8988T (cell line): ENCODE measurements at regions not wholly inside any gene's neighbourhood (a gene's known extent, or its start where the extent isn't known, plus 50 kb on each side); places are given as distances from the start of the nearest gene placed in this dataset.
"Not testable (repeated sequence)": the region's sequence is repeated elsewhere in the genome, so short reads cannot be mapped to it uniquely, and the experiment has no call there.

Experiments
- DNase-seq: peaks from one replicate; pipeline ENCODE4 v3.0.0; 2011

GRCh38 chr21:28696844-28697410 lies 295.8 kb downstream of the LTN1 start:
- DNase-seq = no peak

GRCh38 chr21:28693476-28693875 lies 299.2 kb downstream of the LTN1 start:
- DNase-seq = no peak

- DNase-seq = no peak
These were observed 302.5 kb downstream of the LTN1 start for GRCh38 chr21:28690196-28690595.

- no peak for DNase-seq
These were observed 304.3 kb downstream of the LTN1 start for GRCh38 chr21:28688381-28688780.

GRCh38 chr21:28687586-28687985 lies 305.1 kb downstream of the LTN1 start:
- DNase-seq = no peak

GRCh38 chr21:28683982-28684752 lies 308.5 kb downstream of the LTN1 start:
- DNase-seq = no peak

- not testable (repeated sequence) for DNase-seq
These were observed 309.8 kb downstream of the LTN1 start for GRCh38 chr21:28682884-28683283.

GRCh38 chr21:28677096-28677495 lies 315.6 kb downstream of the LTN1 start:
- not testable (repeated sequence) for DNase-seq

GRCh38 chr21:28675331-28676041 lies 317.2 kb downstream of the LTN1 start:
- DNase-seq = no peak

GRCh38 chr21:28674763-28675162 lies 317.9 kb downstream of the LTN1 start:
- no peak for DNase-seq

GRCh38 chr21:28671549-28672195 lies 321.0 kb downstream of the LTN1 start:
- no peak for DNase-seq

- no peak for DNase-seq
These were observed 322.6 kb downstream of the LTN1 start for GRCh38 chr21:28669971-28670653.

GRCh38 chr21:28669321-28669720 lies 323.4 kb downstream of the LTN1 start:
- no peak for DNase-seq

- no peak for DNase-seq
These were observed 328.9 kb downstream of the LTN1 start for GRCh38 chr21:28663754-28664153.

GRCh38 chr21:28663111-28663693 lies 329.5 kb downstream of the LTN1 start:
- no peak for DNase-seq

GRCh38 chr21:28657566-28657965 lies 335.1 kb downstream of the LTN1 start:
- no peak for DNase-seq

- DNase-seq = no peak
These were observed 337.2 kb downstream of the LTN1 start for GRCh38 chr21:28655471-28655870.

- no peak for DNase-seq
These were observed 338.3 kb downstream of the LTN1 start for GRCh38 chr21:28654406-28654805.

- no peak for DNase-seq
These were observed 347.9 kb downstream of the LTN1 start for GRCh38 chr21:28644762-28645161.

- no peak for DNase-seq
These were observed 349.8 kb downstream of the LTN1 start for GRCh38 chr21:28642891-28643290.

GRCh38 chr21:28641731-28642130 lies 350.9 kb downstream of the LTN1 start:
- DNase-seq = no peak

- no peak for DNase-seq
These were observed 352.4 kb downstream of the LTN1 start for GRCh38 chr21:28640326-28640725.

- DNase-seq = no peak
These were observed 352.9 kb downstream of the LTN1 start for GRCh38 chr21:28639737-28640136.
